ENCODE measurements at regions not wholly inside any gene's neighbourhood (a gene's known extent, or its start where the extent isn't known, plus 50 kb on each side); places are given as distances from the start of the nearest gene placed in this dataset.

- no peak for DNase-seq
- 76 to 89% methylated on average over 3 of the region's 3 CpGs for WGBS, 2 donors
- peaks cover 0 to 19% (median 0%) of the 10 kb centered on the region in 3 donors for H3K4me1 ChIP-seq
- H3K27me3 ChIP-seq: no peaks in the 10 kb centered on the region
- H3K36me3 ChIP-seq: no peaks in the 10 kb centered on the region
- TF ChIP-seq POLR2A (IDR thresholded peaks at IDR 0.05) (no peak), CTCF (IDR thresholded peaks at IDR 0.05) (peak in 2 of 6 experiments; percentile 26 to 38)
- no peak overlapping the region for H3K4me3 ChIP-seq
- intact Hi-C loops (cut with DNase I): no loop called here
- H3K9me3 ChIP-seq: no peaks in the 10 kb centered on the region
- H3K27ac ChIP-seq: no peak overlapping the region
Observed at GRCh38 chr5:115374057-115374775, 77.8 kb upstream of the CCDC112 start.

DNA sequence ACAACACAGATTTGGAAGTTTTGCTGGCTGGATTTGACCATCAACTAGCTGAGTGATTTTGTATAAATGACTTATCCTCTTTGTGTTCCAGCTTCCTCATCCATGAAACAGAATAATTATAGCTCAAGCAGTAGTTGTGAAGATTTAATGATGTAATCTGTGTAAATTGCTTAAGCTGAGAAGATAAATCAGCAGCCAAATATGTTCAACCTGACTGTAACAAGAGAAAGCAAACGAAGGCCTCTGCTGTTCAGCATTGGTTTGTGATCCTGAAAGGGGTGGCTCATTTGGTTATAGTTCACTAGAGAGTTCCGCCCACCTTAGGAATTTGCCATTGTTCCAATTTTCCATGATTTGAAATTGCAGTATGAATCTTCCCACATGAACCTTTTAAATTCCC lies 75.7 kb upstream of the CCDC112 start:
- TF ChIP-seq POLR2A (IDR thresholded peaks at IDR 0.05) (no peak), CTCF (IDR thresholded peaks at IDR 0.05) (no peak)
- WGBS, 2 donors: 34 to 52% methylated on average over 2 of the region's 2 CpGs
- Histone ChIP-seq H3K4me3 (no peak overlapping the region), H3K9me3 (no peaks in the 10 kb centered on the region), H3K4me1 (peaks cover 0 to 3% (median 0%) of the 10 kb centered on the region in 3 donors), H3K27ac (no peak overlapping the region), H3K36me3 (no peaks in the 10 kb centered on the region), H3K27me3 (peaks cover 0 to 8% (median 0%) of the 10 kb centered on the region in 4 donors)
- intact Hi-C loops (cut with DNase I): no loop called here
- DNase-seq: no peak

- WGBS, 2 donors: 91 to 92% methylated on average over 5 of the region's 12 CpGs
- peaks cover 0 to 8% (median 0%) of the 10 kb centered on the region in 4 donors for H3K27me3 ChIP-seq
- no peak overlapping the region for H3K4me3 ChIP-seq
- TF ChIP-seq POLR2A (IDR thresholded peaks at IDR 0.05) (no peak), CTCF (IDR thresholded peaks at IDR 0.05) (no peak)
- no peak overlapping the region for H3K27ac ChIP-seq
- H3K9me3 ChIP-seq: no peaks in the 10 kb centered on the region
- intact Hi-C loops (cut with DNase I): no loop called here
- H3K4me1 ChIP-seq: peaks cover 0 to 3% (median 0%) of the 10 kb centered on the region in 3 donors
- H3K36me3 ChIP-seq: no peaks in the 10 kb centered on the region
- no peak for DNase-seq
Observed at GRCh38 chr5:115369430-115370144, 73.1 kb upstream of the CCDC112 start.

- peaks cover 0 to 3% (median 0%) of the 10 kb centered on the region in 3 donors for H3K4me1 ChIP-seq
- H3K27me3 ChIP-seq: peaks cover 0 to 28% (median 0%) of the 10 kb centered on the region in 4 donors
- intact Hi-C loops (cut with DNase I): no loop called here
- no peaks in the 10 kb centered on the region for H3K36me3 ChIP-seq
- H3K4me3 ChIP-seq: no peak overlapping the region
- no peak for DNase-seq
- TF ChIP-seq CTCF (IDR thresholded peaks at IDR 0.05) (no peak), POLR2A (IDR thresholded peaks at IDR 0.05) (no peak)
- 10 to 18% methylated on average over 1 to 2 of the region's 2 CpGs for WGBS, 2 donors
- H3K9me3 ChIP-seq: no peaks in the 10 kb centered on the region
- no peak overlapping the region for H3K27ac ChIP-seq
Observed at GRCh38 chr5:115366223-115366622, 69.8 kb upstream of the CCDC112 start.

DNA sequence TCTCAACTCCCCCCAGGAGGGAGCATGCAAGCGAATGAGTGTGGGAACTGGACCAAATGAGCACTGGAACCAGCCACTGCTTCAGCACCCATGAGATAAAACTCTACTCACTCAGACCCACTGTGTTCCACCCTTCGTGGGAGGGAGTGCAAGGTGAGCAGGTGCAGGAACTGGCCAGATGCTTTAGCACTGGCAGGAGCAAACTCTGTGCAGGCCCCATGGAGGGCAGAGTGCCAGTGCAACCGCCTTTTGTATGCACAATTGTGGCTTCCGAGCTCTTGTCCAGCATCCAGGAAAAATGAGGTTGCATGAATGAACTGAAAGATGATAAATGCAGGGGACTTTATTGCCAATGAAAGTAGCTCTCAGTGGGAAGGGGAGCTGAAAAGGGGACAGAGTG lies 67.4 kb upstream of the CCDC112 start:
- Histone ChIP-seq H3K36me3 (no peaks in the 10 kb centered on the region), H3K4me3 (no peak overlapping the region), H3K27ac (no peak overlapping the region), H3K9me3 (no peaks in the 10 kb centered on the region), H3K4me1 (peaks cover 0 to 16% (median 6%) of the 10 kb centered on the region in 3 donors), H3K27me3 (peaks cover 0 to 28% (median 0%) of the 10 kb centered on the region in 4 donors)
- DNase-seq: no peak
- intact Hi-C loops (cut with DNase I): no loop called here
- WGBS, 2 donors: 58% methylated on average over 2 to 4 of the region's 4 CpGs
- TF ChIP-seq POLR2A (IDR thresholded peaks at IDR 0.05) (no peak), CTCF (IDR thresholded peaks at IDR 0.05) (no peak)
